GM21528 (cell line): ENCODE measurements at regions not wholly inside any gene's neighbourhood (a gene's known extent, or its start where the extent isn't known, plus 50 kb on each side); places are given as distances from the start of the nearest gene placed in this dataset.

ENCODE experiments used
- ATAC-seq: cut with Tn5 transposase; IDR thresholded peaks from one replicate; pipeline ENCODE4 v1.9.1; 2021; ENCODE audit warnings: mild to moderate bottlenecking, moderate library complexity; ENCODE audit not compliant: unreplicated experiment, low FRiP score

- ATAC-seq = no peak
Measured at GRCh38 chr2:12964904-12965539, 248.3 kb downstream of the TRIB2 start.

GRCh38 chr2:12965540-12966269 is 249.0 kb downstream of the TRIB2 start:
- ATAC-seq = no peak

- no peak for ATAC-seq
Measured at GRCh38 chr2:12967804-12968203, 251.1 kb downstream of the TRIB2 start.

- no peak for ATAC-seq
Measured at GRCh38 chr2:12968399-12968798, 251.7 kb downstream of the TRIB2 start.

- no peak for ATAC-seq
Measured at GRCh38 chr2:12970861-12971260, 254.1 kb downstream of the TRIB2 start.

GRCh38 chr2:12971581-12972365 is 255.0 kb downstream of the TRIB2 start:
- no peak for ATAC-seq

- ATAC-seq = no peak
Measured at GRCh38 chr2:12978066-12978835, 261.5 kb downstream of the TRIB2 start.

- ATAC-seq = no peak
Measured at GRCh38 chr2:12979066-12979465, 262.3 kb downstream of the TRIB2 start.

- no peak for ATAC-seq
Measured at GRCh38 chr2:12980817-12981216, 264.1 kb downstream of the TRIB2 start.

- no peak for ATAC-seq
Measured at GRCh38 chr2:12982149-12982584, 265.4 kb downstream of the TRIB2 start.

GRCh38 chr2:12987246-12987645 is 270.5 kb downstream of the TRIB2 start:
- no peak for ATAC-seq

- no peak for ATAC-seq
Measured at GRCh38 chr2:12988279-12988678, 271.5 kb downstream of the TRIB2 start.

- ATAC-seq = no peak
Measured at GRCh38 chr2:12990523-12990922, 273.8 kb downstream of the TRIB2 start.

- no peak for ATAC-seq
Measured at GRCh38 chr2:12998685-12999084, 281.9 kb downstream of the TRIB2 start.

GRCh38 chr2:13000664-13001363 is 284.1 kb downstream of the TRIB2 start:
- ATAC-seq = no peak

GRCh38 chr2:13001408-13001807 is 284.7 kb downstream of the TRIB2 start:
- no peak for ATAC-seq

GRCh38 chr2:13002536-13003331 is 286.0 kb downstream of the TRIB2 start:
- no peak for ATAC-seq

GRCh38 chr2:13003500-13003899 is 286.8 kb downstream of the TRIB2 start:
- ATAC-seq = no peak

- no peak for ATAC-seq
Measured at GRCh38 chr2:13005048-13005447, 288.3 kb downstream of the TRIB2 start.
